Coronary artery (tissue), 2 donors: ENCODE measurements at regions not wholly inside any gene's neighbourhood (a gene's known extent, or its start where the extent isn't known, plus 50 kb on each side); places are given as distances from the start of the nearest gene placed in this dataset.

Source experiments
- DNase-seq: peaks from one replicate; pipeline ENCODE4 v3.0.0-alpha.2; 2017; ENCODE audit warnings: low spot score
- H3K27ac ChIP-seq, 2 donors: fragments of 200-600 bp; sonication (generic); one replicate each; pipeline ENCODE4 v1.5.1; 2016 to 2019
- H3K4me3 ChIP-seq: fragments of 200-600 bp; sonication (generic); 2 replicates; pipeline ENCODE4 v1.5.1; 2016; ENCODE audit warnings: mild to moderate bottlenecking, moderate library complexity
- CTCF ChIP-seq: fragments of 200-600 bp; sonication (generic); IDR thresholded peaks from one replicate; pipeline ENCODE4 v1.5.1; 2019; ENCODE audit warnings: antibody characterized with exemption

- Histone ChIP-seq H3K4me3 (no peak overlapping the region), H3K27ac (no peak overlapping the region)
- TF ChIP-seq CTCF, result no peak
- no peak for DNase-seq
Measured at GRCh38 chr1:79959635-79960034, 953.1 kb upstream of the ADGRL4 start.

DNA sequence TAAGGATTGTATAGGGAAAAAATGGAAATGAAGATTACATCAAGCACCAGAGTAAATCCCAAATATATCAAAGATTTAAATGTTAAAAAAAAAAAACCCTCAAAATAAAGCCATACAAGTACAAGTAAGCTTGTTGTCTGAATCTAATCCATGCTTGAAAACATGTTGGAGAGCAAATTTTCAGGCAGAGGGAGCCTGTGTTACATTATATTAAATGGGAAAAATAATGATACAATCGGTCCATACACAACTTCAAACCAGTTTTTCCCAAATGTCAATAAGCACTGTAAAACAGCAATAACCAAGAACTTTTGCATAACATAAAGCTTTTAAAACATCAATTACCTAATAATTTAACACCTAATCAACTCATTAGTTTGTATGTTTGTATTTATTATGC is 949.4 kb upstream of the ADGRL4 start:
- DNase-seq, result no peak
- TF ChIP-seq CTCF, result no peak

GRCh38 chr1:79950511-79950910 is 944.0 kb upstream of the ADGRL4 start:
- DNase-seq, result no peak
- no peak for TF ChIP-seq CTCF
- no peak overlapping the region for H3K4me3 ChIP-seq
- no peak overlapping the region for H3K27ac ChIP-seq

More for the DNA sequence above, 949.4 kb upstream of the ADGRL4 start:
- H3K4me3 ChIP-seq, result no peak overlapping the region
- H3K27ac ChIP-seq, result no peak overlapping the region

GRCh38 chr1:79945391-79945790 is 938.9 kb upstream of the ADGRL4 start:
- no peak for TF ChIP-seq CTCF
- no peak for DNase-seq
- Histone ChIP-seq H3K4me3 (no peak overlapping the region), H3K27ac (no peak overlapping the region)

- no peak for DNase-seq
- no peak for TF ChIP-seq CTCF
- Histone ChIP-seq H3K27ac (no peak overlapping the region), H3K4me3 (no peak overlapping the region)
Measured at GRCh38 chr1:79929356-79929755, 922.8 kb upstream of the ADGRL4 start.

DNA sequence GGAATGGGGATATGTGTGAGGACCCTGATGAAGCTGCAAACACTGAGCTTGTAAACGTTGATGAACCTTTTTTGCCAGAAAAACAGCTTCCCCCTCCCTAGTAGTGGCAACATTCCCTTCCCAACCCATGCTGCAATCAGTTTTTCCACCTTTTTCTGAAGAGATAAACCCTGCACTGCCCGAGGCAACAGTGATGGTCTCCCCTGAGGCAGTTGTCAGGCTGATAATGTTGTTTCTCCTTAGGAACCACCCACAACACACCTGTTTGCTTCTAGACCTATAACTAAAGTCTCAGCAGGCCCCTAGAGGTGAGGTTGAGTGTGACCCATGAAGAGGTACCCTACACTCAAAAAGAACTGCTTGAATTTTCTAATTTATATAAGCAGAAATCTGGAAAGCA is 922.4 kb upstream of the ADGRL4 start:
- no peak for DNase-seq

More for the DNA sequence above, 922.4 kb upstream of the ADGRL4 start:
- Histone ChIP-seq H3K4me3 (no peak overlapping the region), H3K27ac (no peak overlapping the region)
- TF ChIP-seq CTCF, result no peak
